ENCODE measurements at regions not wholly inside any gene's neighbourhood (a gene's known extent, or its start where the extent isn't known, plus 50 kb on each side); places are given as distances from the start of the nearest gene placed in this dataset.
"Not testable (repeated sequence)": the region's sequence is repeated elsewhere in the genome, so short reads cannot be mapped to it uniquely, and the experiment has no call there.

DNA sequence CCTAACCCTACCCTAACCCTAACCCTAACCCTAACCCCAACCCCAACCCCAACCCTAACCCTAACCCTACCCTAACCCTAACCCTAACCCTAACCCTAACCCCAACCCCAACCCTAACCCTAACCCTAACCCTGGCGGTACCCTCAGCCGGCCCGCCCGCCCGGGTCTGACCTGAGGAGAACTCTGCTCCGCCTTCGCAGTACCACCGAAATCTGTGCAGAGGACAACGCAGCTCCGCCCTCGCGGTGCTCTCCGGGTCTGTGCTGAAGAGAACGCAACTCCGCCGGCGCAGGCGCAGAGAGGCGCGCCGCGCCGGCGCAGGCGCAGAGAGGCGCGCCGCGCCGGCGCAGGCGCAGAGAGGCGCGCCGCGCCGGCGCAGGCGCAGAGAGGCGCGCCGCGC lies 56.1 kb upstream of the IQSEC3 start:
- not testable (repeated sequence) for H3K9me3 Mint-ChIP-seq; H3K27ac Mint-ChIP-seq; H3K27me3 Mint-ChIP-seq (ENCODE audit: low read depth); H3K36me3 Mint-ChIP-seq; H3K4me3 Mint-ChIP-seq; DNase-seq (ENCODE audit: low spot score in 2 of 2, unreplicated experiment in 2 of 2)
- H3K4me1 Mint-ChIP-seq, result peaks cover 13% of the 10 kb centered on the region

DNA sequence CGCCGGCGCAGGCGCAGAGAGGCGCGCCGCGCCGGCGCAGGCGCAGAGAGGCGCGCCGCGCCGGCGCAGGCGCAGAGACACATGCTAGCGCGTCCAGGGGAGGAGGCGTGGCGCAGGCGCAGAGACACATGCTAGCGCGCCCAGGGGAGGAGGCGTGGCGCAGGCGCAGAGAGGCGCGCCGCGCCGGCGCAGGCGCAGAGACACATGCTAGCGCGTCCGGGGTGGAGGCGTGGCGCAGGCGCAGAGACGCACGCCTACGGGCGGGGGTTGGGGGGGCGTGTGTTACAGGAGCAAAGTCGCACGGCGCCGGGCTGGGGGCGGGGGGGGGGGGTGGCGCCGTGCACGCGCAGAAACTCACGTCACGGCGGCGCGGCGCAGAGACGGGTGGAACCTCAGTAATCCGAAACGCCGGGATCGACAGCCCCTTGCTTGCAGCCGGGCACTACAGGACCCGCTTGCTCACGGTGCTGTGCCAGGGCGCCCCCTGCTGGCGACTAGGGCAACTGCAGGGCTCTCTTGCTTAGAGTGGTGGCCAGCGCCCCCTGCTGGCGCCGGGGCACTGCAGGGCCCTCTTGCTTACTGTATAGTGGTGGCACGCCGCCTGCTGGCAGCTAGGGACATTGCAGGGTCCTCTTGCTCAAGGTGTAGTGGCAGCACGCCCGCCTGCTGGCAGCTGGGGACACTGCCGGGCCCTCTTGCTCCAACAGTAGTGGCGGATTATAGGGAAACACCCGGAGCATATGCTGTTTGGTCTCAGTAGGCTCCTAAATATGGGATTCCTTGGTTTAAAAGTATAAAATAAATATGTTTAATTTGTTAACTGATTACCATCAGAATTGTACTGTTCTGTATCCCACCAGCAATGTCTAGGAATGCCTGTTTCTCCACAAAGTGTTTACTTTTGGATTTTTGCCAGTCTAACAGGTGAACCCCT lies 55.4 kb upstream of the IQSEC3 start:
- H3K36me3 Mint-ChIP-seq; DNase-seq (ENCODE audit: low spot score in 2 of 2, unreplicated experiment in 2 of 2); H3K9me3 Mint-ChIP-seq; H3K4me3 Mint-ChIP-seq; H3K27ac Mint-ChIP-seq; H3K27me3 Mint-ChIP-seq (ENCODE audit: low read depth): not testable (repeated sequence)
- H3K4me1 Mint-ChIP-seq, result peaks cover 13% of the 10 kb centered on the region
- TF ChIP-seq, protein P1, sequence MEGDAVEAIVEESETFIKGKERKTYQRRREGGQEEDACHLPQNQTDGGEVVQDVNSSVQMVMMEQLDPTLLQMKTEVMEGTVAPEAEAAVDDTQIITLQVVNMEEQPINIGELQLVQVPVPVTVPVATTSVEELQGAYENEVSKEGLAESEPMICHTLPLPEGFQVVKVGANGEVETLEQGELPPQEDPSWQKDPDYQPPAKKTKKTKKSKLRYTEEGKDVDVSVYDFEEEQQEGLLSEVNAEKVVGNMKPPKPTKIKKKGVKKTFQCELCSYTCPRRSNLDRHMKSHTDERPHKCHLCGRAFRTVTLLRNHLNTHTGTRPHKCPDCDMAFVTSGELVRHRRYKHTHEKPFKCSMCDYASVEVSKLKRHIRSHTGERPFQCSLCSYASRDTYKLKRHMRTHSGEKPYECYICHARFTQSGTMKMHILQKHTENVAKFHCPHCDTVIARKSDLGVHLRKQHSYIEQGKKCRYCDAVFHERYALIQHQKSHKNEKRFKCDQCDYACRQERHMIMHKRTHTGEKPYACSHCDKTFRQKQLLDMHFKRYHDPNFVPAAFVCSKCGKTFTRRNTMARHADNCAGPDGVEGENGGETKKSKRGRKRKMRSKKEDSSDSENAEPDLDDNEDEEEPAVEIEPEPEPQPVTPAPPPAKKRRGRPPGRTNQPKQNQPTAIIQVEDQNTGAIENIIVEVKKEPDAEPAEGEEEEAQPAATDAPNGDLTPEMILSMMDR (IDR thresholded peaks at IDR 0.05; ENCODE audit: unreplicated experiment), result peak; percentile 20

DNA sequence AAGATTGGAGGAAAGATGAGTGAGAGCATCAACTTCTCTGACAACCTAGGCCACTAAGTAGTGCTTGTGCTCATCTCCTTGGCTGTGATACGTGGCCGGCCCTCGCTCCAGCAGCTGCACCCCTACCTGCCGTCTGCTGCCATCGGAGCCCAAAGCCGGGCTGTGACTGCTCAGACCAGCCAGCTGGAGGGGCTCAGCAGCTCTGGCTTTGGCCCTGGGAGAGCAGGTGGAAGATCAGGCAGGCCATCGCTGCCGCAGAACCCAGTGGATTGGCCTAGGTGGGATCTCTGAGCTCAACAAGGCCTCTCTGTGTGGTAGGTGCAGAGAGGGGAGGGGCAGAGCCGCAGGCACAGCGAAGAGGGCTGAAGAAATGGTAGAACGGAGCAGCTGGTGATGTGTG lies 54.3 kb upstream of the IQSEC3 start:
- DNase-seq (ENCODE audit: low spot score in 2 of 2, unreplicated experiment in 2 of 2); H3K27me3 Mint-ChIP-seq (ENCODE audit: low read depth); H3K36me3 Mint-ChIP-seq; H3K9me3 Mint-ChIP-seq; H3K27ac Mint-ChIP-seq; H3K4me3 Mint-ChIP-seq: not testable (repeated sequence)
- H3K4me1 Mint-ChIP-seq, result peaks cover 13% of the 10 kb centered on the region

DNA sequence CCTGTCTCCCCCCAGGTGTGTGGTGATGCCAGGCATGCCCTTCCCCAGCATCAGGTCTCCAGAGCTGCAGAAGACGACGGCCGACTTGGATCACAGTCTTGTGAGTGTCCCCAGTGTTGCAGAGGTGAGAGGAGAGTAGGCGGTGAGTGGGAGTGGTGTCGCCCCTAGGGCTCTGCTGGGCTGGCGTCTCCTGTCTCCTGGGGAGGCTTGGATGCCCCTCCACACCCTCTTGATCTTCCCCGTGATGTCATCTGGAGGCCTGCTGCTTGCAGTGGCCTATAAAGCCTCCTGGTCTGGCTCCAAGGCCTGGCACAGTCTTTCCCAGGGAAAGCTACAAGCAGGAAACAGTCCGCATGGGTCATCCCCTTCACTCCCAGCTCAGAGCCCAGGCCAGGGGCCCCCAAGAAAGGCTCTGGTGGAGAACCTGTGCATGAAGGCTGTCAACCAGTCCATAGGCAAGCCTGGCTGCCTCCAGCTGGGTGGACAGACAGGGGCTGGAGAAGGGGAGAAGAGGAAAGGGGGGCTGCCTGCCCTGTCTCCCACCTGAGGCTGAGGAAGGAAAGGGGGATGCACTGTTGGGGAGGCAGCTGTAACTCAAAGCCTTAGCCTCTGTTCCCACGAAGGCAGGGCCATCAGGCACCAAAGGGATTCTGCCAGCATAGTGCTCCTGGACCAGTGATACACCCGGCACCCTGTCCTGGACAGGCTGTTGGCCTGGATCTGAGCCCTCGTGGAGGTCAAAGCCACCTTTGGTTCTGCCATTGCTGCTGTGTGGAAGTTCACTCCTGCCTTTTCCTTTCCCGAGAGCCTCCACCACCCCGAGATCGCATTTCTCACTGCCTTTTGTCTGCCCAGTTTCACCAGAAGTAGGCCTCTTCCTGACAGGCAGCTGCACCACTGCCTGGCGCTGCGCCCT lies 53.6 kb upstream of the IQSEC3 start:
- H3K27ac Mint-ChIP-seq, result peak overlapping the region; percentile 51
- H3K36me3 Mint-ChIP-seq; H3K27me3 Mint-ChIP-seq (ENCODE audit: low read depth); H3K9me3 Mint-ChIP-seq; H3K4me3 Mint-ChIP-seq; DNase-seq (ENCODE audit: low spot score in 2 of 2, unreplicated experiment in 2 of 2): not testable (repeated sequence)
- H3K4me1 Mint-ChIP-seq, result peaks cover 13% of the 10 kb centered on the region

DNA sequence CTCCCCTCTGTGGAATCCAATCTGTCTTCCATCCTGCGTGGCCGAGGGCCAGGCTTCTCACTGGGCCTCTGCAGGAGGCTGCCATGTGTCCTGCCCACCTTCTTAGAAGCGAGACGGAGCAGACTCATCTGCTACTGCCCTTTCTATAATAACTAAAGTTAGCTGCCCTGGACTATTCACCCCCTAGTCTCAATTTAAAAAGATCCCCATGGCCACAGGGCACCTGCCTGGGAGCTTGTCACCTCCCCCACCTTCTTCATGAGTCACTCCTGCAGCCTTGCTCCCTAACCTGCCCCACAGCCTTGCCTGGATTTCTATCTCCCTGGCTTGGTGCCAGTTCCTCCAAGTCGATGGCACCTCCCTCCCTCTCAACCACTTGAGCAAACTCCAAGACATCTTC lies 52.7 kb upstream of the IQSEC3 start:
- H3K27me3 Mint-ChIP-seq (ENCODE audit: low read depth); H3K36me3 Mint-ChIP-seq; H3K4me3 Mint-ChIP-seq; DNase-seq (ENCODE audit: low spot score in 2 of 2, unreplicated experiment in 2 of 2); H3K9me3 Mint-ChIP-seq: not testable (repeated sequence)
- peak overlapping the region; percentile 51 for H3K27ac Mint-ChIP-seq
- H3K4me1 Mint-ChIP-seq, result peaks cover 13% of the 10 kb centered on the region

DNA sequence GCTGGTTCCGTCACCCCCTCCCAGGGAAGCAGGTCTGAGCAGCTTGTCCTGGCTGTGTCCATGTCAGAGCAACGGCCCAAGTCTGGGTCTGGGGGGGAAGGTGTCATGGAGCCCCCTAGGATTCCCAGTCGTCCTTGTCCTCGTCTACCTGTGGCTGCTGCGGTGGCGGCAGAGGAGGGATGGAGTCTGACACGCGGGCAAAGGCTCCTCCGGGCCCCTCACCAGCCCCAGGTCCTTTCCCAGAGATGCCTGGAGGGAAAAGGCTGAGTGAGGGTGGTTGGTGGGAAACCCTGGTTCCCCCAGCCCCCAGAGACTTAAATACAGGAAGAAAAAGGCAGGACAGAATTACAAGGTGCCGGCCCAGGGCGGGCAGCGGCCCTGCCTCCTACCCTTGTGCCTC lies 51.9 kb upstream of the IQSEC3 start:
- not testable (repeated sequence) for H3K9me3 Mint-ChIP-seq; H3K4me3 Mint-ChIP-seq; H3K36me3 Mint-ChIP-seq; DNase-seq (ENCODE audit: low spot score in 2 of 2, unreplicated experiment in 2 of 2); H3K27me3 Mint-ChIP-seq (ENCODE audit: low read depth); H3K27ac Mint-ChIP-seq
- peaks cover 13% of the 10 kb centered on the region for H3K4me1 Mint-ChIP-seq

DNA sequence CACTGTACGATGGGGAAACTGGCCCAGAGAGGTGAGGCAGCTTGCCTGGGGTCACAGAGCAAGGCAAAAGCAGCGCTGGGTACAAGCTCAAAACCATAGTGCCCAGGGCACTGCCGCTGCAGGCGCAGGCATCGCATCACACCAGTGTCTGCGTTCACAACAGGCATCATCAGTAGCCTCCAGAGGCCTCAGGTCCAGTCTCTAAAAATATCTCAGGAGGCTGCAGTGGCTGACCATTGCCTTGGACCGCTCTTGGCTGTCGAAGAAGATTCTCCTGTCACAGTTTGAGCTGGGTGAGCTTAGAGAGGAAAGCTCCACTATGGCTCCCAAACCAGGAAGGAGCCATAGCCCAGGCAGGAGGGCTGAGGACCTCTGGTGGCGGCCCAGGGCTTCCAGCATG lies 51.2 kb upstream of the IQSEC3 start:
- H3K4me1 Mint-ChIP-seq, result peaks cover 13% of the 10 kb centered on the region
- H3K9me3 Mint-ChIP-seq; H3K36me3 Mint-ChIP-seq; H3K27ac Mint-ChIP-seq; H3K4me3 Mint-ChIP-seq; DNase-seq (ENCODE audit: low spot score in 2 of 2, unreplicated experiment in 2 of 2); H3K27me3 Mint-ChIP-seq (ENCODE audit: low read depth): not testable (repeated sequence)

DNA sequence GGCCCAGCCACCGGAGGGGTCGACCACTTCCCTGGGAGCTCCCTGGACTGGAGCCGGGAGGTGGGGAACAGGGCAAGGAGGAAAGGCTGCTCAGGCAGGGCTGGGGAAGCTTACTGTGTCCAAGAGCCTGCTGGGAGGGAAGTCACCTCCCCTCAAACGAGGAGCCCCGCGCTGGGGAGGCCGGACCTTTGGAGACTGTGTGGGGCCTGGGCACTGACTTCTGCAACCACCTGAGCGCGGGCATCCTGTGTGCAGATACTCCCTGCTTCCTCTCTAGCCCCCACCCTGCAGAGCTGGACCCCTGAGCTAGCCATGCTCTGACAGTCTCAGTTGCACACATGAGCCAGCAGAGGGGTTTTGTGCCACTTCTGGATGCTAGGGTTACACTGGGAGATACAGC lies 50.5 kb upstream of the IQSEC3 start:
- H3K9me3 Mint-ChIP-seq; H3K4me3 Mint-ChIP-seq; H3K27me3 Mint-ChIP-seq (ENCODE audit: low read depth); H3K36me3 Mint-ChIP-seq; H3K27ac Mint-ChIP-seq; DNase-seq (ENCODE audit: low spot score in 2 of 2, unreplicated experiment in 2 of 2): not testable (repeated sequence)
- H3K4me1 Mint-ChIP-seq, result peaks cover 13% of the 10 kb centered on the region

DNA sequence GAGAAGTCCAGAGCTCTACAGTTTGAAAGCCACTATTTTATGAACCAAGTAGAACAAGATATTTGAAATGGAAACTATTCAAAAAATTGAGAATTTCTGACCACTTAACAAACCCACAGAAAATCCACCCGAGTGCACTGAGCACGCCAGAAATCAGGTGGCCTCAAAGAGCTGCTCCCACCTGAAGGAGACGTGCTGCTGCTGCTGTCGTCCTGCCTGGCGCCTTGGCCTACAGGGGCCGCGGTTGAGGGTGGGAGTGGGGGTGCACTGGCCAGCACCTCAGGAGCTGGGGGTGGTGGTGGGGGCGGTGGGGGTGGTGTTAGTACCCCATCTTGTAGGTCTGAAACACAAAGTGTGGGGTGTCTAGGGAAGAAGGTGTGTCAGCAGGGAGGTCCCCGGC lies 50.0 kb upstream of the IQSEC3 start:
- H3K27me3 Mint-ChIP-seq (ENCODE audit: low read depth); H3K4me3 Mint-ChIP-seq; H3K36me3 Mint-ChIP-seq; H3K27ac Mint-ChIP-seq; H3K9me3 Mint-ChIP-seq; DNase-seq (ENCODE audit: low spot score in 2 of 2, unreplicated experiment in 2 of 2): not testable (repeated sequence)
- peaks cover 13% of the 10 kb centered on the region for H3K4me1 Mint-ChIP-seq
